ENCODE measurements at regions not wholly inside any gene's neighbourhood (a gene's known extent, or its start where the extent isn't known, plus 50 kb on each side); places are given as distances from the start of the nearest gene placed in this dataset.

GRCh38 chr7:84900215-84900614, 286.6 kb downstream of the SEMA3D start (continued):
- TF ChIP-seq, protein P1, sequence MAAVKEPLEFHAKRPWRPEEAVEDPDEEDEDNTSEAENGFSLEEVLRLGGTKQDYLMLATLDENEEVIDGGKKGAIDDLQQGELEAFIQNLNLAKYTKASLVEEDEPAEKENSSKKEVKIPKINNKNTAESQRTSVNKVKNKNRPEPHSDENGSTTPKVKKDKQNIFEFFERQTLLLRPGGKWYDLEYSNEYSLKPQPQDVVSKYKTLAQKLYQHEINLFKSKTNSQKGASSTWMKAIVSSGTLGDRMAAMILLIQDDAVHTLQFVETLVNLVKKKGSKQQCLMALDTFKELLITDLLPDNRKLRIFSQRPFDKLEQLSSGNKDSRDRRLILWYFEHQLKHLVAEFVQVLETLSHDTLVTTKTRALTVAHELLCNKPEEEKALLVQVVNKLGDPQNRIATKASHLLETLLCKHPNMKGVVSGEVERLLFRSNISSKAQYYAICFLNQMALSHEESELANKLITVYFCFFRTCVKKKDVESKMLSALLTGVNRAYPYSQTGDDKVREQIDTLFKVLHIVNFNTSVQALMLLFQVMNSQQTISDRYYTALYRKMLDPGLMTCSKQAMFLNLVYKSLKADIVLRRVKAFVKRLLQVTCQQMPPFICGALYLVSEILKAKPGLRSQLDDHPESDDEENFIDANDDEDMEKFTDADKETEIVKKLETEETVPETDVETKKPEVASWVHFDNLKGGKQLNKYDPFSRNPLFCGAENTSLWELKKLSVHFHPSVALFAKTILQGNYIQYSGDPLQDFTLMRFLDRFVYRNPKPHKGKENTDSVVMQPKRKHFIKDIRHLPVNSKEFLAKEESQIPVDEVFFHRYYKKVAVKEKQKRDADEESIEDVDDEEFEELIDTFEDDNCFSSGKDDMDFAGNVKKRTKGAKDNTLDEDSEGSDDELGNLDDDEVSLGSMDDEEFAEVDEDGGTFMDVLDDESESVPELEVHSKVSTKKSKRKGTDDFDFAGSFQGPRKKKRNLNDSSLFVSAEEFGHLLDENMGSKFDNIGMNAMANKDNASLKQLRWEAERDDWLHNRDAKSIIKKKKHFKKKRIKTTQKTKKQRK (IDR thresholded peaks at IDR 0.05; ENCODE audit: low read depth, low read length) = no peak
- TF ChIP-seq, protein P2, sequence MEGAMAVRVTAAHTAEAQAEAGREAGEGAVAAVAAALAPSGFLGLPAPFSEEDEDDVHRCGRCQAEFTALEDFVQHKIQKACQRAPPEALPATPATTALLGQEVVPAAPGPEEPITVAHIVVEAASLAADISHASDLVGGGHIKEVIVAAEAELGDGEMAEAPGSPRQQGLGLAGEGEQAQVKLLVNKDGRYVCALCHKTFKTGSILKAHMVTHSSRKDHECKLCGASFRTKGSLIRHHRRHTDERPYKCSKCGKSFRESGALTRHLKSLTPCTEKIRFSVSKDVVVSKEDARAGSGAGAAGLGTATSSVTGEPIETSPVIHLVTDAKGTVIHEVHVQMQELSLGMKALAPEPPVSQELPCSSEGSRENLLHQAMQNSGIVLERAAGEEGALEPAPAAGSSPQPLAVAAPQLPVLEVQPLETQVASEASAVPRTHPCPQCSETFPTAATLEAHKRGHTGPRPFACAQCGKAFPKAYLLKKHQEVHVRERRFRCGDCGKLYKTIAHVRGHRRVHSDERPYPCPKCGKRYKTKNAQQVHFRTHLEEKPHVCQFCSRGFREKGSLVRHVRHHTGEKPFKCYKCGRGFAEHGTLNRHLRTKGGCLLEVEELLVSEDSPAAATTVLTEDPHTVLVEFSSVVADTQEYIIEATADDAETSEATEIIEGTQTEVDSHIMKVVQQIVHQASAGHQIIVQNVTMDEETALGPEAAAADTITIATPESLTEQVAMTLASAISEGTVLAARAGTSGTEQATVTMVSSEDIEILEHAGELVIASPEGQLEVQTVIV (IDR thresholded peaks at IDR 0.05; ENCODE audit: borderline replicate concordance, partially characterized antibody) = no peak
- TF ChIP-seq KAT2A (conservative IDR thresholded peaks at IDR 0.05; ENCODE audit: control insufficient read depth, low read depth, low read length) (no peak), IKZF1 (conservative IDR thresholded peaks at IDR 0.05) (no peak), CBFB (IDR thresholded peaks at IDR 0.05; ENCODE audit: low read depth) (0 out of 2 replicates have a peak, but pooled peaks have one; percentile 16), IKZF2 (IDR thresholded peaks at IDR 0.05) (no peak), ZBTB40 (IDR thresholded peaks at IDR 0.05; ENCODE audit: borderline replicate concordance) (peak; percentile 67), CHD4 (IDR thresholded peaks at IDR 0.05) (no peak)

All from GM12878 (cell line).